ENCODE measurements at regions not wholly inside any gene's neighbourhood (a gene's known extent, or its start where the extent isn't known, plus 50 kb on each side); places are given as distances from the start of the nearest gene placed in this dataset.

DNA sequence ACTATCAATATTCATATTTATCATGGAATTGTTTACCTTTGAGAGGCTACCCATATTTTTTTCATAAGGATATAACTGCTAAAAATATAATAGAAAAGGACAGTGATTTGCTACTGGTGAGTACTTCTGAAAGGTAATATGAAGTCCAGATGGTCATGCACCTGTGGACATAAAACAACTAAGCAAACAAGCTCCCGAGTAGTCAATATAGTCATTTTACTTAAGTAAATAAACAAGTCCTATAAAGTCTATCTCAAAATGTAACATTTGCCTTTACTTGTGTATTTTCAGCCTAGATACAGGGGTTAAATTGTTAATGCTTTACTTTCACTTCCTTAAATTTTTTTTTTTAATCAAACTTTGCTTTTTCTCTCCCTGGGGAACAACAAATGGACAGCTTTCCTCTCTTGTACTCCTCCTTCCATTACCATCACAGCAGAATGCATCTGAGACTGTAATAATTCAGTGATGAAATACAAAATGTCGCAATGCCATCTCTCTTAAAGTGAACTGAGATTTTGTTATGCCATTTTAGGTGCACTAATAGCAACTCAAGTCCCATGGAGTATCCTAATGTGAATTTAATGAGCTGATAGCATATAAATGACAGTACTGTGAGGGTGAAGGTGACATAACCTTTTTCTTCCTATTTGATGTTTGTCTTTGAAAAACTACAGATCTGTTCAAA lies 1325.4 kb upstream of the ZEB2 start:
- Histone ChIP-seq H3K27ac (ENCODE audit: low read length) (no peak overlapping the region), H3K9me3 (ENCODE audit: control insufficient read depth, low read length) (no peaks in the 10 kb centered on the region), H3K4me3 (ENCODE audit: low read length) (no peak overlapping the region), H3K27me3 (ENCODE audit: control insufficient read depth, insufficient read depth) (no peaks in the 10 kb centered on the region), H3K4me1 (ENCODE audit: control insufficient read depth, insufficient read depth, low read length) (no peaks in the 10 kb centered on the region)
- no peak for DNase-seq
- ATAC-seq, result no peak
- intact Hi-C loops (cut with DNase I), result no loop called here
- 82% methylated on average over 2 of the region's 2 CpGs for WGBS

DNA sequence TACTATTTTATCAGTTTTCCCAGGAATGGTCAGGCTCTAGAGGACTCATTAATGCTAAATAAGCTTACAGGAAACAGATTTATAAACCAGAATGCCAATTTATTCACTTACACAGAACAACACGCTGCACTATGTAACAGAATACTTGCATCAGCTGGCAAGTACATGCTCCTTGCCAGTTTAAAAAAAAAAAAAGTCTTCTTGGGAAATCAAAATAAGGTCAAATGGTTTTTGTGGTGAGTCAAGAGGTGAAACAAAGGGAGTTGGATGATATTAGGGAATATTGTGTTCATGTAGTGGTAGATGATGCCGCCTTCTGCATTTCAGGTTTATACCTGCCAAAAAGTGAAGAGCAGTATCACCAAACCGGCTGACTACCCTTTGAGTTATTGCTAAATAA lies 1322.1 kb upstream of the ZEB2 start:
- no peak for DNase-seq
- intact Hi-C loops (cut with DNase I), result no loop called here
- Histone ChIP-seq H3K27me3 (ENCODE audit: control insufficient read depth, insufficient read depth) (no peaks in the 10 kb centered on the region), H3K27ac (ENCODE audit: low read length) (no peak overlapping the region), H3K9me3 (ENCODE audit: control insufficient read depth, low read length) (no peaks in the 10 kb centered on the region), H3K4me1 (ENCODE audit: control insufficient read depth, insufficient read depth, low read length) (no peaks in the 10 kb centered on the region), H3K4me3 (ENCODE audit: low read length) (no peak overlapping the region)
- ATAC-seq, result no peak
- 74% methylated on average over 3 of the region's 3 CpGs for WGBS

DNA sequence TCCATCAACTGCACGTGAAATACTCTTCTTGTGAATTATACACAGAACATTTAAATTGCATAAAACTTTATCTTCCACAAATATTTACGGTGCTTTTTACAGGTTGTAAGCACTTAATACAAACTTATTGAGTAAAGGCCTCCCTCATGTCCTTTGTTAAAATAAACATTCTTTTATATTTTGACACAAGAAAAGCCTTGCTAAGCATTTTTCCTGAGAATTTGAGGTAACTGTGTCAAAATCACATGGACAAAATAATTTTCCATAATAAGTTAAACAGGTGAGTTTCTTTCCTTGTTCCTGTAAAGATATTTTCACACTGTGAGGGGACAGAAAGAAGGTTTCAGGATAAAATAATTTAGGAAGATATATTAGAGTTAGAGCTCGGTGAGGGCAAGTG lies 1317.1 kb upstream of the ZEB2 start:
- H3K27me3 ChIP-seq (ENCODE audit: control insufficient read depth, insufficient read depth), result no peaks in the 10 kb centered on the region
- ATAC-seq (no peak), DNase-seq (no peak)
- H3K4me1 ChIP-seq (ENCODE audit: control insufficient read depth, insufficient read depth, low read length), result no peaks in the 10 kb centered on the region
- WGBS, result 88% methylated on average over 3 of the region's 3 CpGs
- H3K27ac ChIP-seq (ENCODE audit: low read length), result no peak overlapping the region
- no peaks in the 10 kb centered on the region for H3K9me3 ChIP-seq (ENCODE audit: control insufficient read depth, low read length)
- no peak overlapping the region for H3K4me3 ChIP-seq (ENCODE audit: low read length)
- intact Hi-C loops (cut with DNase I), result no loop called here

DNA sequence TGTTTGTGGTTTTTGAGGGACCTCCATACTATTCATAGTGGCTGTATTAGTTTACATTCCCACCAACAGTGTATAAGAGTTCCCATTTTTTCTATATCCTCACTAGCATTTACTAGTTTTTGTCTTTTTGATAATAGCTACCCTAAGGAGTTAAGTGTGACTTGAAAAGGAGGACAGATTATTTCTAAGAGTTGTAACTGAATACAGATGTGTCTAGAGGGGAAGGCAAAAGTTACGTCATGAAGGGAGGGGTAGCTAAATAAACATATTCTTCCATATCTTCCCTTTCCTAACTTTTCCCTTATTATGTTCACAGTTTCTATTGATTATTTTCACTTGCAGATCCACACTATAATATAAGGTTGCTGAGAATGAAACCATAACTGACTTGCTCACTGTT lies 1315.7 kb upstream of the ZEB2 start:
- Histone ChIP-seq H3K4me1 (ENCODE audit: control insufficient read depth, insufficient read depth, low read length) (no peaks in the 10 kb centered on the region), H3K9me3 (ENCODE audit: control insufficient read depth, low read length) (no peaks in the 10 kb centered on the region), H3K4me3 (ENCODE audit: low read length) (no peak overlapping the region), H3K27me3 (ENCODE audit: control insufficient read depth, insufficient read depth) (no peaks in the 10 kb centered on the region), H3K27ac (ENCODE audit: low read length) (no peak overlapping the region)
- ATAC-seq, result no peak
- no peak for DNase-seq
- intact Hi-C loops (cut with DNase I), result no loop called here
- 69% methylated on average over 1 of the region's 1 CpG for WGBS

DNA sequence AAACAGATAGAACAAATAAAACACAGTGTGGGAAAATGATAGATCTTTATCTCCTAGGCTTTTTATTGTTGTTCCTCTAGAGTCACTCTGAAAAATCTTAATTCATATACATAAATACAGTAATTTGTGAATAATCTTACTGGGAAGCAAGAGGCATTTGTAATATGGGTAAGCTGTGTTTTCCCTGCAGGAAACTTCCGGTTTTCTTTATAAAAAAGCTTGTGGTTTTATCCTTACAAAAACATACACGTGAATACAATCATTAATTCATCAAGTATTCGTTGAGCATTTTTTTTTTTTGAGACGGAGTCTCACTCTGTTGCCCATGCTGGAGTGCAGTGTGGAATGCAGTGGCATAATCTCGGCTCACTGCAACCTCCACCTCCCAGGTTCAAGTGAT lies 1312.8 kb upstream of the ZEB2 start:
- DNase-seq (no peak), ATAC-seq (no peak)
- H3K4me1 ChIP-seq (ENCODE audit: control insufficient read depth, insufficient read depth, low read length), result no peaks in the 10 kb centered on the region
- intact Hi-C loops (cut with DNase I), result no loop called here
- no peaks in the 10 kb centered on the region for H3K27me3 ChIP-seq (ENCODE audit: control insufficient read depth, insufficient read depth)
- H3K27ac ChIP-seq (ENCODE audit: low read length), result no peak overlapping the region
- H3K9me3 ChIP-seq (ENCODE audit: control insufficient read depth, low read length), result no peaks in the 10 kb centered on the region
- no peak overlapping the region for H3K4me3 ChIP-seq (ENCODE audit: low read length)
- WGBS, result 85% methylated on average over 5 of the region's 5 CpGs

DNA sequence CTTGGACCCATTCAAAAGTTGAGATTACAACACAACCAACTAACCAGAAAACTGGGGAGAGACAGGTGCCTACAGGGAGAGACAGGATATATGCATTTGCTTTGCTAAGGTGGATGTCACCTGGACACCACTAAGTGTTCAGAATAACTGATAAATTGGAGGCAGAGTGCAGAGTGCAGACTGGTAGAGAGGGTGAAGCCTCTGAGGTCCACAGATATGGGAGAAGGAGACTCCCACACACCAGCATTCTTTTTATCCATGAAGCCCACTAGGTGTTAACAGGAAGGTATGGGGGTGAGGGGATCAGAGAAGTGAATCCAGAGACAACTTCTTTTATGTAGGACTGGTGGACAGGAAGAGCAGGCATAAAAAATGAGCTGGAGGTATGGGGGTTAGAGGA lies 1310.0 kb upstream of the ZEB2 start:
- Histone ChIP-seq H3K4me1 (ENCODE audit: control insufficient read depth, insufficient read depth, low read length) (no peaks in the 10 kb centered on the region), H3K9me3 (ENCODE audit: control insufficient read depth, low read length) (no peaks in the 10 kb centered on the region), H3K27ac (ENCODE audit: low read length) (no peak overlapping the region), H3K4me3 (ENCODE audit: low read length) (no peak overlapping the region), H3K27me3 (ENCODE audit: control insufficient read depth, insufficient read depth) (no peaks in the 10 kb centered on the region)
- no peak for DNase-seq
- no peak for ATAC-seq
- intact Hi-C loops (cut with DNase I), result no loop called here

DNA sequence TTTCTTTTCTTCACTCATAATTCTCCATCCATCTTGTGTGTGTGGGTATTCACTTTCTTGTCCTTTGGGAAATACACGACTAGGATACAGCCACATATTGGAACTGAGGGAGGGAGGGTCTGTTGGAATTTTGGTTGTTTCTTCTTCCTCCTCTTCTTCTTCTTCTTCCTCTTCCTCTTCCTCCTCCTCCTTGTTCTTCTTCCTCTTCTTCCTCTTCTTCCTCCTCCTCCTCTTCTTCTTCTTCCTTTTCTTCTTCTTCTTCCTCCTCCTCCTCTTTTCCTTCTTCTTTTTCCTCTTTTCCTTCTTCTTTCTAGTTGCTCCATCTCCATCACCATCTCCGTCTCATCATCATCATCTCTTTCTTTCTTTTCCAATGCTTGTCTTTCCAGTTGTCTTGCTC lies 1307.3 kb upstream of the ZEB2 start:
- 89% methylated on average over 2 of the region's 2 CpGs for WGBS
- ATAC-seq (no peak), DNase-seq (no peak)
- no peak overlapping the region for H3K4me3 ChIP-seq (ENCODE audit: low read length)
- H3K27ac ChIP-seq (ENCODE audit: low read length), result no peak overlapping the region
- H3K4me1 ChIP-seq (ENCODE audit: control insufficient read depth, insufficient read depth, low read length), result no peaks in the 10 kb centered on the region
- intact Hi-C loops (cut with DNase I), result no loop called here
- H3K27me3 ChIP-seq (ENCODE audit: control insufficient read depth, insufficient read depth), result no peaks in the 10 kb centered on the region
- no peaks in the 10 kb centered on the region for H3K9me3 ChIP-seq (ENCODE audit: control insufficient read depth, low read length)

DNA sequence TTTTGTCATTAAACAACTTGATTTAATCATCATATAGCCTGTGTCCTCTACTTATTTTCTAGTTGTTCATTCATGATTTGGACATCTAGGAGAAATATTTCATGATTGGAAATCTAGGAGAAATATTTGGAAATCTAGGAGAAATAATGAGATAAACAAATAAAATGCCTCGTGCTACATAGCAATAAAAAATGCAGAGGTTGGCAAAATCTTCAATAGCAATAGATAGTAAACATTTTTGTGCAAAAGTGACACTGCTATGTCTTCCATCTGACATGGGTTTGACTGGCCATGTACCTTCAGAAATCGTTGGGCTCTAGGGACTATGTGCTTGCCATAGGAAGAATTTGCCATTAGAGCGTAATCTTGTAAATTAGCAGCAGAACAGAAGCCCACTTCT lies 1304.5 kb upstream of the ZEB2 start:
- DNase-seq (no peak), ATAC-seq (no peak)
- 82% methylated on average over 3 of the region's 3 CpGs for WGBS
- Histone ChIP-seq H3K4me1 (ENCODE audit: control insufficient read depth, insufficient read depth, low read length) (no peaks in the 10 kb centered on the region), H3K4me3 (ENCODE audit: low read length) (no peak overlapping the region), H3K27me3 (ENCODE audit: control insufficient read depth, insufficient read depth) (no peaks in the 10 kb centered on the region), H3K27ac (ENCODE audit: low read length) (no peak overlapping the region), H3K9me3 (ENCODE audit: control insufficient read depth, low read length) (no peaks in the 10 kb centered on the region)
- intact Hi-C loops (cut with DNase I), result no loop called here

DNA sequence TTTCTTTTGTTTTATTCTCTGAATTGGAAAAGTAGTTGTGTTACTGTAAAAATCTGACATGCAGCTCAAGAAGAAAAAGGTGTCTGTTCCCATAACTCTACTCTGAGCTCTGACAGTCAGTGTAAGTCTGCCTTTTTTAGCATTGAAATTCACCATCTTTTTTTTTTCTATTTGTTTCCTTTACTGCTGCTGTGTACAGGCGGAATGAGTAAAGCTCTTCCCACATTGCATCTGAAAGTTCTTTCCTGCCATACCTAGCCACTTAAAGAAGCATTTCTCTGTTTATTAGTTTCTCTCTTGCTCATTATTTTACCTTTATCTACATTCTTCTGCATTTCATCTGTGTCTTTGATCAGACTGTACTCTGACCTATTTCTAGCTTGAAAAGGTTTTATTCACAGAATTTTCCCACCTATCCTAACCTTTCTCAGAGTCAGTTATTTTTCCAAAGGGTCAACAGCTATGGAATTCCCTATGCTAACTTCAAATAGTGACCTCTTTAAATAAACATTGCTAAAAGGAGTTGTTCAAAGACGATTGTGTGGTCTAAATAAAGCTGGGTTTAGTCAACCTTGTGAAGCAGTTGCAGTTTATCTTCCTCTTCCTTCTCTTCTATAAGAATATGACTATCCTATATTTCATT lies 1303.1 kb upstream of the ZEB2 start:
- H3K4me3 ChIP-seq (ENCODE audit: low read length), result no peak overlapping the region
- intact Hi-C loops (cut with DNase I), result no loop called here
- H3K9me3 ChIP-seq (ENCODE audit: control insufficient read depth, low read length), result no peaks in the 10 kb centered on the region
- H3K27me3 ChIP-seq (ENCODE audit: control insufficient read depth, insufficient read depth), result no peaks in the 10 kb centered on the region
- WGBS, result 60% methylated on average over 2 of the region's 2 CpGs
- no peaks in the 10 kb centered on the region for H3K4me1 ChIP-seq (ENCODE audit: control insufficient read depth, insufficient read depth, low read length)
- ATAC-seq (no peak), DNase-seq (no peak)
- H3K27ac ChIP-seq (ENCODE audit: low read length), result no peak overlapping the region

DNA sequence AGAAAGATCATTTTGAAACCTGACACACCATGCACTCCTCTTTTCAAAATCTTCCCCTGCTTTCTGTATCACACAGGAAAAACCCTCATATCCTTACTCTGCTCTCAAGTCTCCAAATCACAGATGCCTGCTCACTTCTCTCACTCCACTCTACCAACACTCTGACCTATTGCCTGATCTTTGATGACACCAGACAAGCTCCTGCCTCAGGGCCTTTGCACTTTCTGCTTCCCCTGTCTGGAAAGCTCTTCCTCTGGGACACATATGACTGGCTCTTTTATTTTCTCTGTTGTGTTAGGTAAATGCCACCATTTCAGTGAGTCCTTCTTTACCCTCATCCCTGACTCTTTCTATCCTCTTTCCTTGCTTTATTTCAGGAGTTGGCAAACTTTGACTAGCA lies 1300.7 kb upstream of the ZEB2 start:
- Histone ChIP-seq H3K27me3 (ENCODE audit: control insufficient read depth, insufficient read depth) (no peaks in the 10 kb centered on the region), H3K4me3 (ENCODE audit: low read length) (no peak overlapping the region), H3K9me3 (ENCODE audit: control insufficient read depth, low read length) (no peaks in the 10 kb centered on the region), H3K4me1 (ENCODE audit: control insufficient read depth, insufficient read depth, low read length) (no peaks in the 10 kb centered on the region), H3K27ac (ENCODE audit: low read length) (no peak overlapping the region)
- intact Hi-C loops (cut with DNase I), result no loop called here
- DNase-seq (no peak), ATAC-seq (no peak)

DNA sequence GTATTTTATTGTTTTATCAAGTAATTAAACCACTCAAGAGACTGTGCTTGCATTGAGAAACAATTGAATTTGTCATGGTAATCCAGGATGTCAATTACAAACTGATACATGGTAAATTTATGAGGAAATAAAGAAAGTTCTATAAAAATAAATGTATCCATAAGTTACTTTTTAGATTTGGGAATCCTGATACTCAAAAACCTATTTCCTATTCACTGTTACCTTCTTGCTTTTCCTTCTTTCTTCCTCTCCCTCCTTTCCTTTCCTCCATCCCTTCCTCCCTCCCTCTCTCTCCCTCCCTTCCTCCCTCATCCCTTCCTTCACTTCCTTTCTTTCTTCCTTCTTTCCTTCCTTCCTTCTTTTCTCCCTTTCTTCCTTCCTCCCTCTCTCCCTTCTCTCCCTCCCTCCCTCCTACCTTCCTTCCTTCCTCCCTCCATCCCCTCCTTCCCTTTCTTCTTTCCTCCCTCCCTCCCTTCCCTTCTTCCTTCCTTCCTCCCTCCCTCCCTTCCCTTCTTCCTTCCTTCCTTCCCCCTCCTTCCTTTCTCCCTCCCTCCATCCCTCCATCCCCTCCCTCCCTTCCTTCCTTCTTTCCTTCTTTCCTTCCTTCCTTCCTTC lies 1299.1 kb upstream of the ZEB2 start:
- Histone ChIP-seq H3K27ac (ENCODE audit: low read length) (no peak overlapping the region), H3K4me3 (ENCODE audit: low read length) (no peak overlapping the region), H3K27me3 (ENCODE audit: control insufficient read depth, insufficient read depth) (no peaks in the 10 kb centered on the region), H3K4me1 (ENCODE audit: control insufficient read depth, insufficient read depth, low read length) (no peaks in the 10 kb centered on the region), H3K9me3 (ENCODE audit: control insufficient read depth, low read length) (no peaks in the 10 kb centered on the region)
- ATAC-seq (no peak), DNase-seq (no peak)
- intact Hi-C loops (cut with DNase I), result no loop called here

DNA sequence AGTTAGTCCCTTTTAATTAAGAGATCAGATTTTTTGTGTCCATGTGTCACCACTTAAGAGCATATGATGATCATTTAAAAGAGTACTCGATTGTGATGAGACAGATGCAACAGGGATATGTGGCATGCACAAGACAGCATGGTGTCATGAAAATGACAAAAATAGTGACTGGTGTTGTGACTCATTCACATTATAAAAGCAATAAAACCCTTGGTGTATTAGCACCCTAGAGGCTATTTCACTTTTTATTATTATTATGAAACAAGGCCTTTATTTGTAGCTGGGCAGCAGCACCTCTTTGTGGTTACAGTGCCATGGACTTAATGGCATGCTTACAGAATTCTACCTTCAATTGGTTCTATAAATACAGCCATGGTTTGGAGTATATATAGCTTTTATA lies 1296.0 kb upstream of the ZEB2 start:
- H3K27me3 ChIP-seq (ENCODE audit: control insufficient read depth, insufficient read depth), result no peaks in the 10 kb centered on the region
- H3K9me3 ChIP-seq (ENCODE audit: control insufficient read depth, low read length), result no peaks in the 10 kb centered on the region
- DNase-seq, result no peak
- intact Hi-C loops (cut with DNase I), result no loop called here
- H3K4me1 ChIP-seq (ENCODE audit: control insufficient read depth, insufficient read depth, low read length), result no peaks in the 10 kb centered on the region
- no peak overlapping the region for H3K27ac ChIP-seq (ENCODE audit: low read length)
- WGBS, result 78% methylated on average over 1 of the region's 1 CpG
- no peak overlapping the region for H3K4me3 ChIP-seq (ENCODE audit: low read length)
- no peak for ATAC-seq
